ENCODE measurements at regions not wholly inside any gene's neighbourhood (a gene's known extent, or its start where the extent isn't known, plus 50 kb on each side); places are given as distances from the start of the nearest gene placed in this dataset.

DNA sequence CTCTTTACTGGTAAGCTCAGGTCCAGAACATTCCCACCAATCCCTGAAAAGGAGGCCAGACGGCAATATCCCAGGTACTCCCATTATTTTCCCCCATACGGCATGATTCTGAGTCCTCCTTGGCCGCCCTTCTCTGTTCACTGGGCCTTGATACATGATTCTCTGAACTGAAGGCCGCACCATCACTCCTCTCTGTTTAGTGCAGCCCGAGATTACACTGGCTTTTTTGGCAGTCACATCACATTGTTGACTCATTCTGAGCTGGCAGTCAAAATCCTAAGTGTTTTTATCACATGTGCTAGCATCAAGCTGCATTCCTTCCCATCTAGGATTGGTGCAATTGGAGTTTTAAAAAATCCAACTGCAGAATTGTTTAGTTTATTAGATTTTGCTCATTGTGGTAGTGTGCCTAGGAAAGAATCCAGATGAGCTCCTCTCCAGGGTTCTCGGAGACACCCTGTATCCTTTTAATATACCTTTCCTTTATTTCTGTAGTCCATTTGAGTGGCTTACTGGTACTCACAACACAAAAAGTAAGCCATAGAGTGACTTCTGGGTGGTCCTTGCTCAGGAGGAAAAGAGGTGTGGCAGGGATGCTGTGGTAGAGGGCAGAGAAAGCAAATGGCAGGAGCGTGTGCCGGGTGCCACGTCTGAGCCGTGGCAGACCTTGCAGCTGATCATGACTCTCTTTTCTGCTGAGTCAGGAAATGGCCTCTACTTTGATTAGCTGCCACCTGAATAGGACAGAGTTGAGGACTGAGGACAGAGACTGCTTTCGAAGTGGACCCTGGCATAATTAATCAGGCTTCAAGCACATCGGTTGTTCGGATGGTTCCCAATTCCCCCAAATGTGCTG is 121.1 kb upstream of the IL12B start:
- H4K20me1 ChIP-seq (ENCODE audit: insufficient read depth, low read length) = no peaks in the 10 kb centered on the region
- H3K9me3 ChIP-seq (ENCODE audit: insufficient read depth, low read length, severe bottlenecking) = no peaks in the 10 kb centered on the region
- H3K27ac ChIP-seq (ENCODE audit: low read length) = no peak overlapping the region
- no peak for DNase-seq
- H3K9ac ChIP-seq (ENCODE audit: low read depth, low read length) = no peak overlapping the region
- H3K4me3 ChIP-seq (ENCODE audit: low read depth in 1 of 2, low read length in 2 of 2) = no peak overlapping the region
- no peak overlapping the region for H3K4me2 ChIP-seq (ENCODE audit: insufficient read depth, low read length)
- no peaks in the 10 kb centered on the region for H3K4me1 ChIP-seq (ENCODE audit: insufficient read depth, low read length)
- no peak overlapping the region for H2AFZ ChIP-seq (ENCODE audit: low read depth, low read length)
- no peaks in the 10 kb centered on the region for H3K27me3 ChIP-seq (ENCODE audit: insufficient read depth, low read length, poor library complexity)
- no peaks in the 10 kb centered on the region for H3K79me2 ChIP-seq (ENCODE audit: insufficient read depth, low read length)
- H3K36me3 ChIP-seq (ENCODE audit: insufficient read depth, low read length) = no peaks in the 10 kb centered on the region
- TF ChIP-seq EZH2 (IDR thresholded peaks at IDR 0.05; ENCODE audit: borderline replicate concordance, low read depth, low read length, severe bottlenecking) = no peak
- TF ChIP-seq, protein P1, sequence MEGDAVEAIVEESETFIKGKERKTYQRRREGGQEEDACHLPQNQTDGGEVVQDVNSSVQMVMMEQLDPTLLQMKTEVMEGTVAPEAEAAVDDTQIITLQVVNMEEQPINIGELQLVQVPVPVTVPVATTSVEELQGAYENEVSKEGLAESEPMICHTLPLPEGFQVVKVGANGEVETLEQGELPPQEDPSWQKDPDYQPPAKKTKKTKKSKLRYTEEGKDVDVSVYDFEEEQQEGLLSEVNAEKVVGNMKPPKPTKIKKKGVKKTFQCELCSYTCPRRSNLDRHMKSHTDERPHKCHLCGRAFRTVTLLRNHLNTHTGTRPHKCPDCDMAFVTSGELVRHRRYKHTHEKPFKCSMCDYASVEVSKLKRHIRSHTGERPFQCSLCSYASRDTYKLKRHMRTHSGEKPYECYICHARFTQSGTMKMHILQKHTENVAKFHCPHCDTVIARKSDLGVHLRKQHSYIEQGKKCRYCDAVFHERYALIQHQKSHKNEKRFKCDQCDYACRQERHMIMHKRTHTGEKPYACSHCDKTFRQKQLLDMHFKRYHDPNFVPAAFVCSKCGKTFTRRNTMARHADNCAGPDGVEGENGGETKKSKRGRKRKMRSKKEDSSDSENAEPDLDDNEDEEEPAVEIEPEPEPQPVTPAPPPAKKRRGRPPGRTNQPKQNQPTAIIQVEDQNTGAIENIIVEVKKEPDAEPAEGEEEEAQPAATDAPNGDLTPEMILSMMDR (IDR thresholded peaks at IDR 0.05; ENCODE audit: borderline replicate concordance, extremely low read depth, low read length, poor library complexity, severe bottlenecking) = no peak
- no peak for ATAC-seq (ENCODE audit: insufficient read depth, low read depth)

DNA sequence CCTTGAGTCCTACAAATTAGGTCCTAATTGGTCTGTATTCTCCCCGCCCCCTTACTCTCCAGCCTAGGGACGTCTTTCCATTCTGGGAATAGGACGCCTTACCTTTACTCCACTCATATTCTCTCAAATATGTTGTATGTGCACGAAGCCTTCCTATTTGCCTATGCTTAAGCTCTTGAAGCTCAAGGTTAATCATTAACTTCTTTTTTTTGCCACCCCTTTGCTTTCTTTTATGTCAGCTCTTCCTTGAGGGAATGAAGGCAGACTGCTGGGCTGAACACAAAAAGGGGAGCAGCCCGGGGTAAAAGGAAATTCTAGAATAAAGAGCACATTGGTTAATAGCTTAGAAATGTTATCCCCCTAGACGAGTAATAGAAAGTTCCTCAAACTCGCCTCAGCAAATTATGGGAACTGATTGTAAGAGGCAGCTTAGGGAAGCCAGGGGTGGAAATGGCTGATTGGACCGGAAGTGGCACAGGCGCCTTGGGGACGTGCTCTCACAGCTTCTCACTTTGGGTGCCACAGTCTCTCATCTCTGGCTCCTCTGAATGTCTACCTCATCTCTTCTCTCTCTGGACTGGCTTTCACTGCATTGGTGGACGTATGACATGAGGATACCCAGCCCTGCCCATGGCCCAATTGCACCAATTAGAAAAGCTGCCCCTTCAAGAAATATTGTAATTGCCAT is 122.3 kb upstream of the IL12B start:
- Histone ChIP-seq H3K27me3 (ENCODE audit: insufficient read depth, low read length, poor library complexity) (no peaks in the 10 kb centered on the region), H3K4me3 (ENCODE audit: low read depth in 1 of 2, low read length in 2 of 2) (no peak overlapping the region), H3K4me1 (ENCODE audit: insufficient read depth, low read length) (no peaks in the 10 kb centered on the region), H2AFZ (ENCODE audit: low read depth, low read length) (no peak overlapping the region), H3K4me2 (ENCODE audit: insufficient read depth, low read length) (no peak overlapping the region), H3K36me3 (ENCODE audit: insufficient read depth, low read length) (no peaks in the 10 kb centered on the region), H3K79me2 (ENCODE audit: insufficient read depth, low read length) (no peaks in the 10 kb centered on the region), H3K9ac (ENCODE audit: low read depth, low read length) (no peak overlapping the region), H3K9me3 (ENCODE audit: insufficient read depth, low read length, severe bottlenecking) (no peaks in the 10 kb centered on the region), H3K27ac (ENCODE audit: low read length) (no peak overlapping the region), H4K20me1 (ENCODE audit: insufficient read depth, low read length) (no peaks in the 10 kb centered on the region)
- DNase-seq = no peak
- TF ChIP-seq, protein P1 (IDR thresholded peaks at IDR 0.05; ENCODE audit: borderline replicate concordance, extremely low read depth, low read length, poor library complexity, severe bottlenecking) = no peak
- TF ChIP-seq EZH2 (IDR thresholded peaks at IDR 0.05; ENCODE audit: borderline replicate concordance, low read depth, low read length, severe bottlenecking) = no peak
- no peak for ATAC-seq (ENCODE audit: insufficient read depth, low read depth)

DNA sequence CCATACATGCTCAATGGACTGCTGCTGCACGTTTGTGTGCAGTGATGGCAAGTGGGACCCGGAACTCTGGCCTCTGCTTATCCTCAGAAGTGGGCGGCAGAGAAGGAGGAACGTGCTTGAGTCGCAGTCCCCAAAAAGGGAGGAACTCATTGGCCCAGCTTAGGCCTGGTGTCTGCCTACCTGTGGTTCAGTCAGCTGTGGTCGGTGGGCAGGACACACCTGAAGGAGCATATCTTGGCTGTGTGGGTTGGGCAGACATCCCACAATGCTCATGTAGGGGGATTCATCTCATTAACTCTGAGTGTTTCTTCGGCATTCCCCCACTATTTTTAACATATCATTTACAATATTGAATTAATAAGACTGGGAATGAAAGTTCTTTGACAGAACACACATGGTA is 122.9 kb upstream of the IL12B start:
- TF ChIP-seq EZH2 (IDR thresholded peaks at IDR 0.05; ENCODE audit: borderline replicate concordance, low read depth, low read length, severe bottlenecking) = no peak
- TF ChIP-seq, protein P1 (IDR thresholded peaks at IDR 0.05; ENCODE audit: borderline replicate concordance, extremely low read depth, low read length, poor library complexity, severe bottlenecking) = no peak
- no peak for ATAC-seq (ENCODE audit: insufficient read depth, low read depth)
- no peak overlapping the region for H2AFZ ChIP-seq (ENCODE audit: low read depth, low read length)
- H3K4me1 ChIP-seq (ENCODE audit: insufficient read depth, low read length) = no peaks in the 10 kb centered on the region
- H3K27ac ChIP-seq (ENCODE audit: low read length) = no peak overlapping the region
- H3K4me2 ChIP-seq (ENCODE audit: insufficient read depth, low read length) = no peak overlapping the region
- H3K36me3 ChIP-seq (ENCODE audit: insufficient read depth, low read length) = no peaks in the 10 kb centered on the region
- H3K4me3 ChIP-seq (ENCODE audit: low read depth in 1 of 2, low read length in 2 of 2) = no peak overlapping the region
- no peaks in the 10 kb centered on the region for H3K27me3 ChIP-seq (ENCODE audit: insufficient read depth, low read length, poor library complexity)
- H4K20me1 ChIP-seq (ENCODE audit: insufficient read depth, low read length) = no peaks in the 10 kb centered on the region
- no peak for DNase-seq
- H3K79me2 ChIP-seq (ENCODE audit: insufficient read depth, low read length) = no peaks in the 10 kb centered on the region
- H3K9me3 ChIP-seq (ENCODE audit: insufficient read depth, low read length, severe bottlenecking) = no peaks in the 10 kb centered on the region
- no peak overlapping the region for H3K9ac ChIP-seq (ENCODE audit: low read depth, low read length)
